K562 (cell line): ENCODE measurements at regions not wholly inside any gene's neighbourhood (a gene's known extent, or its start where the extent isn't known, plus 50 kb on each side); places are given as distances from the start of the nearest gene placed in this dataset.

ENCODE experiments used
- ELF4 ChIP-seq: fragments of 450-650 bp; formaldehyde crosslinking; IDR thresholded peaks from 2 replicates; pipeline ENCODE4 v1.4.0; 2022; ENCODE audit warnings: missing genetic modification characterization
- EZH2 ChIP-seq: IDR thresholded peaks from 2 replicates; pipeline ENCODE4 v1.6.1; 2012; ENCODE audit warnings: low read depth, mild to moderate bottlenecking, inconsistent platforms, low read length, borderline replicate concordance
- PHF21A ChIP-seq: fragments of 450-650 bp; IDR thresholded peaks from 2 replicates; pipeline ENCODE4 v1.6.1; 2017; ENCODE audit warnings: low read depth, borderline replicate concordance
- POLR2A ChIP-seq: fragments of 450-650 bp; conservative IDR thresholded peaks from 2 replicates; pipeline ENCODE4 v1.6.1; 2016
- RAD51 ChIP-seq: fragments of 450-650 bp; IDR thresholded peaks from 2 replicates; pipeline ENCODE4 v1.7.1; 2016; ENCODE audit warnings: low read depth, mild to moderate bottlenecking, borderline replicate concordance
- SRF ChIP-seq, 2 experiments: fragments of 250-450, 450-650 bp in 1 of 2; sonication (Bioruptor Pico) in 1 of 2; sonication (generic) in 1 of 2; formaldehyde crosslinking; IDR thresholded peaks; 2 replicates each; pipeline versions ENCODE4 v1.5.0 to v1.5.1; 2020 to 2022; ENCODE audit warnings: mild to moderate bottlenecking in 1 of 2, missing genetic modification reagents in 1 of 2
- ZNF143 ChIP-seq: sonication (generic); formaldehyde crosslinking; IDR thresholded peaks from 2 replicates; pipeline ENCODE4 v1.9.0; 2022; ENCODE audit warnings: mild to moderate bottlenecking, missing genetic modification reagents
- ZNF584 ChIP-seq: fragments of 200-800 bp; sonication (Bioruptor generic); IDR thresholded peaks from 2 replicates; pipeline ENCODE4 v1.6.1; 2016; ENCODE audit warnings: low read depth, mild to moderate bottlenecking, missing genetic modification characterization, missing compliant biosample characterization
- TF ChIP-seq, protein P1 (sequence below): sonication (generic); formaldehyde crosslinking; IDR thresholded peaks from 2 replicates; pipeline ENCODE4 v1.8.0; 2022; ENCODE audit warnings: mild to moderate bottlenecking, low read depth, missing genetic modification reagents
- TF ChIP-seq, protein P2 (sequence below): fragments of 250-450 bp; sonication (Bioruptor Pico); IDR thresholded peaks from 2 replicates; pipeline ENCODE4 v1.8.0; 2021; ENCODE audit warnings: moderate library complexity, mild to moderate bottlenecking, inconsistent platforms
- TF ChIP-seq, protein P3 (sequence below): fragments of 250-450 bp; sonication (Bioruptor Pico); IDR thresholded peaks from 2 replicates; pipeline ENCODE4 v1.8.0; 2021; ENCODE audit warnings: mild to moderate bottlenecking, moderate library complexity
- TF ChIP-seq, protein P4 (sequence below): fragments of 450-650 bp; IDR thresholded peaks from 2 replicates; pipeline ENCODE4 v1.6.1; 2014; ENCODE audit warnings: low read depth, mild to moderate bottlenecking, moderate library complexity, borderline replicate concordance
- TF ChIP-seq, protein P5 (sequence below): conservative IDR thresholded peaks from 2 replicates; pipeline ENCODE4 v1.6.1; 2011; ENCODE audit warnings: low read depth, mild to moderate bottlenecking, low read length; ENCODE audit not compliant: control insufficient read depth

DNA sequence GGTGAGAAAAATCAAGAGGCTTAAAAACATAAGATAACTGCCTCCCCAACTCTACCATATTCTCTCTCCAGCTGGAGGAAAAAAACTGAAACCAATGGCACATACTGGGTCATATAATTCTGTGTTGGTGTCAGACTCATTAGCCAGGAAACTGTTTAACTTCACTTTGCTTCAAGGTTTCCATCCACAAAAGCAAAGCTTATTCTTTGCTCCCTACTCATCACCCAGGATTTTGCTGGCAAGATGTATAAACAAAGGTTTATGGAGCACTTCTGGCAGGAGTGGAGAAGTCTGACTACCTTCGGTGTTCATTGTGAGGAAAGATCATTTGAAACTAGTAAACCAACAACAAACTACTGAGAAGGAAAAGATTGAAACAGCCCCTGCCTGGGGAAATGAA, 197.5 kb upstream of the SERP2 start:
- TF ChIP-seq PHF21A (no peak), ELF4 (CRISPR knock-in tag) (no peak), RAD51 (no peak), ZNF584 (CRISPR knock-in tag) (no peak), SRF (CRISPR knock-in tag; IDR thresholded peaks at IDR 0.05) (no peak), EZH2 (no peak), ZNF143 (CRISPR knock-in tag) (no peak), POLR2A (no peak)
- TF ChIP-seq, protein P1, sequence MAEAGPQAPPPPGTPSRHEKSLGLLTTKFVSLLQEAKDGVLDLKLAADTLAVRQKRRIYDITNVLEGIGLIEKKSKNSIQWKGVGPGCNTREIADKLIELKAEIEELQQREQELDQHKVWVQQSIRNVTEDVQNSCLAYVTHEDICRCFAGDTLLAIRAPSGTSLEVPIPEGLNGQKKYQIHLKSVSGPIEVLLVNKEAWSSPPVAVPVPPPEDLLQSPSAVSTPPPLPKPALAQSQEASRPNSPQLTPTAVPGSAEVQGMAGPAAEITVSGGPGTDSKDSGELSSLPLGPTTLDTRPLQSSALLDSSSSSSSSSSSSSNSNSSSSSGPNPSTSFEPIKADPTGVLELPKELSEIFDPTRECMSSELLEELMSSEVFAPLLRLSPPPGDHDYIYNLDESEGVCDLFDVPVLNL (CRISPR knock-in tag), result no peak
- TF ChIP-seq, protein P2, sequence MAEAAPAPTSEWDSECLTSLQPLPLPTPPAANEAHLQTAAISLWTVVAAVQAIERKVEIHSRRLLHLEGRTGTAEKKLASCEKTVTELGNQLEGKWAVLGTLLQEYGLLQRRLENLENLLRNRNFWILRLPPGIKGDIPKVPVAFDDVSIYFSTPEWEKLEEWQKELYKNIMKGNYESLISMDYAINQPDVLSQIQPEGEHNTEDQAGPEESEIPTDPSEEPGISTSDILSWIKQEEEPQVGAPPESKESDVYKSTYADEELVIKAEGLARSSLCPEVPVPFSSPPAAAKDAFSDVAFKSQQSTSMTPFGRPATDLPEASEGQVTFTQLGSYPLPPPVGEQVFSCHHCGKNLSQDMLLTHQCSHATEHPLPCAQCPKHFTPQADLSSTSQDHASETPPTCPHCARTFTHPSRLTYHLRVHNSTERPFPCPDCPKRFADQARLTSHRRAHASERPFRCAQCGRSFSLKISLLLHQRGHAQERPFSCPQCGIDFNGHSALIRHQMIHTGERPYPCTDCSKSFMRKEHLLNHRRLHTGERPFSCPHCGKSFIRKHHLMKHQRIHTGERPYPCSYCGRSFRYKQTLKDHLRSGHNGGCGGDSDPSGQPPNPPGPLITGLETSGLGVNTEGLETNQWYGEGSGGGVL, result no peak
- TF ChIP-seq, protein P3, sequence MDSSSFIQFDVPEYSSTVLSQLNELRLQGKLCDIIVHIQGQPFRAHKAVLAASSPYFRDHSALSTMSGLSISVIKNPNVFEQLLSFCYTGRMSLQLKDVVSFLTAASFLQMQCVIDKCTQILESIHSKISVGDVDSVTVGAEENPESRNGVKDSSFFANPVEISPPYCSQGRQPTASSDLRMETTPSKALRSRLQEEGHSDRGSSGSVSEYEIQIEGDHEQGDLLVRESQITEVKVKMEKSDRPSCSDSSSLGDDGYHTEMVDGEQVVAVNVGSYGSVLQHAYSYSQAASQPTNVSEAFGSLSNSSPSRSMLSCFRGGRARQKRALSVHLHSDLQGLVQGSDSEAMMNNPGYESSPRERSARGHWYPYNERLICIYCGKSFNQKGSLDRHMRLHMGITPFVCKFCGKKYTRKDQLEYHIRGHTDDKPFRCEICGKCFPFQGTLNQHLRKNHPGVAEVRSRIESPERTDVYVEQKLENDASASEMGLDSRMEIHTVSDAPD (CRISPR knock-in tag), result no peak
- TF ChIP-seq, protein P4, sequence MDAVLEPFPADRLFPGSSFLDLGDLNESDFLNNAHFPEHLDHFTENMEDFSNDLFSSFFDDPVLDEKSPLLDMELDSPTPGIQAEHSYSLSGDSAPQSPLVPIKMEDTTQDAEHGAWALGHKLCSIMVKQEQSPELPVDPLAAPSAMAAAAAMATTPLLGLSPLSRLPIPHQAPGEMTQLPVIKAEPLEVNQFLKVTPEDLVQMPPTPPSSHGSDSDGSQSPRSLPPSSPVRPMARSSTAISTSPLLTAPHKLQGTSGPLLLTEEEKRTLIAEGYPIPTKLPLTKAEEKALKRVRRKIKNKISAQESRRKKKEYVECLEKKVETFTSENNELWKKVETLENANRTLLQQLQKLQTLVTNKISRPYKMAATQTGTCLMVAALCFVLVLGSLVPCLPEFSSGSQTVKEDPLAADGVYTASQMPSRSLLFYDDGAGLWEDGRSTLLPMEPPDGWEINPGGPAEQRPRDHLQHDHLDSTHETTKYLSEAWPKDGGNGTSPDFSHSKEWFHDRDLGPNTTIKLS, result no peak
- TF ChIP-seq, protein P5, sequence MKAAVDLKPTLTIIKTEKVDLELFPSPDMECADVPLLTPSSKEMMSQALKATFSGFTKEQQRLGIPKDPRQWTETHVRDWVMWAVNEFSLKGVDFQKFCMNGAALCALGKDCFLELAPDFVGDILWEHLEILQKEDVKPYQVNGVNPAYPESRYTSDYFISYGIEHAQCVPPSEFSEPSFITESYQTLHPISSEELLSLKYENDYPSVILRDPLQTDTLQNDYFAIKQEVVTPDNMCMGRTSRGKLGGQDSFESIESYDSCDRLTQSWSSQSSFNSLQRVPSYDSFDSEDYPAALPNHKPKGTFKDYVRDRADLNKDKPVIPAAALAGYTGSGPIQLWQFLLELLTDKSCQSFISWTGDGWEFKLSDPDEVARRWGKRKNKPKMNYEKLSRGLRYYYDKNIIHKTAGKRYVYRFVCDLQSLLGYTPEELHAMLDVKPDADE, result no peak
